GM23248 (cell line): ENCODE measurements at regions not wholly inside any gene's neighbourhood (a gene's known extent, or its start where the extent isn't known, plus 50 kb on each side); places are given as distances from the start of the nearest gene placed in this dataset.

Experiments used
- DNase-seq: peaks from one replicate; pipeline ENCODE4 v3.0.0-alpha.2; 2015
- H2AFZ ChIP-seq: fragments of 200-600 bp; sonication (generic); 2 replicates; pipeline ENCODE4 v1.6.1; 2016; ENCODE audit warnings: antibody characterized with exemption
- H3F3A ChIP-seq: fragments of 200-600 bp; sonication (generic); 2 replicates; pipeline ENCODE4 v1.6.1; 2016; ENCODE audit warnings: mild to moderate bottlenecking, antibody characterized with exemption, mixed run types; ENCODE audit not compliant: insufficient read depth
- H3K27ac ChIP-seq: fragments of 200-600 bp; sonication (generic); 2 replicates; pipeline ENCODE4 v1.5.1; 2016; ENCODE audit warnings: mild to moderate bottlenecking
- H3K27me3 ChIP-seq: fragments of 200-600 bp; sonication (generic); replicated peaks from 2 replicates; pipeline ENCODE4 v1.6.1; 2016; ENCODE audit warnings: mild to moderate bottlenecking; ENCODE audit not compliant: insufficient read depth
- H3K36me3 ChIP-seq: fragments of 200-600 bp; sonication (generic); 2 replicates; pipeline ENCODE4 v1.6.1; 2016; ENCODE audit warnings: low read depth, mild to moderate bottlenecking
- H3K4me1 ChIP-seq: fragments of 200-600 bp; sonication (generic); 2 replicates; pipeline ENCODE4 v1.6.1; 2016; ENCODE audit warnings: mild to moderate bottlenecking; ENCODE audit not compliant: insufficient read depth
- H3K4me2 ChIP-seq: fragments of 200-600 bp; sonication (generic); one replicate; pipeline ENCODE4 v1.6.1; 2016; ENCODE audit warnings: mild to moderate bottlenecking; ENCODE audit not compliant: unreplicated experiment
- H3K4me3 ChIP-seq: fragments of 200-600 bp; sonication (generic); 2 replicates; pipeline ENCODE4 v1.5.1; 2016; ENCODE audit warnings: mild to moderate bottlenecking
- H3K79me2 ChIP-seq: fragments of 200-600 bp; sonication (generic); 2 replicates; pipeline ENCODE4 v1.6.1; 2016; ENCODE audit warnings: mild to moderate bottlenecking; ENCODE audit not compliant: insufficient read depth
- H3K9ac ChIP-seq: fragments of 200-600 bp; sonication (generic); 2 replicates; pipeline ENCODE4 v1.6.1; 2016; ENCODE audit warnings: mild to moderate bottlenecking
- H3K9me2 ChIP-seq: fragments of 200-600 bp; sonication (generic); 2 replicates; pipeline ENCODE4 v1.6.1; 2016; ENCODE audit warnings: mixed run types, mild to moderate bottlenecking, moderate library complexity; ENCODE audit not compliant: insufficient read depth
- H3K9me3 ChIP-seq: fragments of 200-600 bp; sonication (generic); one replicate; pipeline ENCODE4 v1.6.1; 2017; ENCODE audit warnings: low read depth
- H4K20me1 ChIP-seq: fragments of 200-600 bp; sonication (generic); 2 replicates; pipeline ENCODE4 v1.6.0; 2016; ENCODE audit not compliant: insufficient read depth
- EZH2 ChIP-seq: fragments of 200-600 bp; sonication (generic); IDR thresholded peaks from 2 replicates; pipeline ENCODE4 v1.6.1; 2018; ENCODE audit warnings: antibody characterized with exemption, mild to moderate bottlenecking; ENCODE audit not compliant: insufficient read depth, poor library complexity, severe bottlenecking
- EZH2phosphoT487 ChIP-seq: fragments of 200-600 bp; sonication (generic); IDR thresholded peaks from 2 replicates; pipeline ENCODE4 v1.6.1; 2018; ENCODE audit warnings: antibody characterized with exemption, moderate library complexity, mild to moderate bottlenecking, low read depth; ENCODE audit not compliant: insufficient read depth
- WGBS, 2 experiments: methylation state at CpG; one replicate each; pipeline ENCODE4 v1.1.6; 2015 to 2017; ENCODE audit warnings: low lambda C conversion rate in 2 of 2, low coverage in 1 of 2; ENCODE audit errors: missing lambda C conversion rate in 2 of 2; 5-methylcytosine and 5-hydroxymethylcytosine counted together
- in situ Hi-C: fragments of 300-500 bp; cut with MboI; formaldehyde crosslinking; loops from 2 replicates; pipeline ENCODE4 v1.15.0; 2020

- H3F3A ChIP-seq = no peaks in the 10 kb centered on the region
- no peaks in the 10 kb centered on the region for H3K27me3 ChIP-seq
- in situ Hi-C loops = no loop called here
- H3K4me3 ChIP-seq = no peak overlapping the region
- no peaks in the 10 kb centered on the region for H3K9me2 ChIP-seq
- no peaks in the 10 kb centered on the region for H3K36me3 ChIP-seq
- no peak overlapping the region for H2AFZ ChIP-seq
- H3K79me2 ChIP-seq = no peaks in the 10 kb centered on the region
- H3K9ac ChIP-seq = no peak overlapping the region
- no peak for TF ChIP-seq EZH2
- TF ChIP-seq EZH2phosphoT487 = no peak
- H3K4me1 ChIP-seq = no peaks in the 10 kb centered on the region
- H3K9me3 ChIP-seq = no peaks in the 10 kb centered on the region
- no peak overlapping the region for H3K4me2 ChIP-seq
- 7 to 8% methylated on average over 3 of the region's 3 CpGs for WGBS, 2 experiments
- DNase-seq = no peak
- no peaks in the 10 kb centered on the region for H4K20me1 ChIP-seq
- no peak overlapping the region for H3K27ac ChIP-seq
Observed at GRCh38 chr6:94401311-94401710, 982.0 kb upstream of the EPHA7 start.

GRCh38 chr6:94394822-94395221 is 975.5 kb upstream of the EPHA7 start:
- H3K4me2 ChIP-seq = no peak overlapping the region
- WGBS, 2 experiments = 34 to 40% methylated on average over 2 of the region's 2 CpGs
- H3K9me3 ChIP-seq = no peaks in the 10 kb centered on the region
- H2AFZ ChIP-seq = no peak overlapping the region
- H3K4me3 ChIP-seq = no peak overlapping the region
- TF ChIP-seq EZH2phosphoT487 = no peak
- H3K36me3 ChIP-seq = no peaks in the 10 kb centered on the region
- no peak overlapping the region for H3K9ac ChIP-seq
- in situ Hi-C loops = no loop called here
- no peaks in the 10 kb centered on the region for H3F3A ChIP-seq
- DNase-seq = no peak
- H3K4me1 ChIP-seq = no peaks in the 10 kb centered on the region
- H3K27ac ChIP-seq = no peak overlapping the region
- H4K20me1 ChIP-seq = no peaks in the 10 kb centered on the region
- no peaks in the 10 kb centered on the region for H3K79me2 ChIP-seq
- H3K27me3 ChIP-seq = no peaks in the 10 kb centered on the region
- no peaks in the 10 kb centered on the region for H3K9me2 ChIP-seq

GRCh38 chr6:94389218-94389617 is 969.9 kb upstream of the EPHA7 start:
- Histone ChIP-seq H4K20me1 (no peaks in the 10 kb centered on the region), H3K9me3 (no peaks in the 10 kb centered on the region), H3K4me2 (no peak overlapping the region), H2AFZ (no peak overlapping the region), H3K4me1 (no peaks in the 10 kb centered on the region), H3K36me3 (no peaks in the 10 kb centered on the region), H3K79me2 (no peaks in the 10 kb centered on the region), H3K27me3 (no peaks in the 10 kb centered on the region), H3F3A (no peaks in the 10 kb centered on the region), H3K27ac (no peak overlapping the region), H3K9me2 (no peaks in the 10 kb centered on the region), H3K4me3 (no peak overlapping the region), H3K9ac (no peak overlapping the region)
- in situ Hi-C loops = no loop called here
- TF ChIP-seq EZH2 (no peak), EZH2phosphoT487 (no peak)
- DNase-seq = no peak
- 14 to 18% methylated on average over 2 of the region's 2 CpGs for WGBS, 2 experiments

- no peak for TF ChIP-seq EZH2
- TF ChIP-seq EZH2phosphoT487 = no peak
- Histone ChIP-seq H3K4me3 (no peak overlapping the region), H3K9me3 (no peaks in the 10 kb centered on the region), H3K27me3 (no peaks in the 10 kb centered on the region), H4K20me1 (no peaks in the 10 kb centered on the region), H3K9me2 (no peaks in the 10 kb centered on the region), H3F3A (no peaks in the 10 kb centered on the region), H3K4me1 (no peaks in the 10 kb centered on the region), H3K4me2 (no peak overlapping the region), H3K79me2 (no peaks in the 10 kb centered on the region), H3K9ac (no peak overlapping the region), H3K36me3 (no peaks in the 10 kb centered on the region), H3K27ac (no peak overlapping the region), H2AFZ (no peak overlapping the region)
- in situ Hi-C loops = no loop called here
- 15 to 25% methylated on average over 1 of the region's 1 CpG for WGBS, 2 experiments
- no peak for DNase-seq
Observed at GRCh38 chr6:94377835-94378234, 958.5 kb upstream of the EPHA7 start.

- no peaks in the 10 kb centered on the region for H3K9me3 ChIP-seq
- no peaks in the 10 kb centered on the region for H4K20me1 ChIP-seq
- in situ Hi-C loops = no loop called here
- no peak for TF ChIP-seq EZH2
- TF ChIP-seq EZH2phosphoT487 = no peak
- H3K4me3 ChIP-seq = no peak overlapping the region
- no peaks in the 10 kb centered on the region for H3K4me1 ChIP-seq
- no peak for DNase-seq
- no peaks in the 10 kb centered on the region for H3K79me2 ChIP-seq
- H3K9ac ChIP-seq = no peak overlapping the region
- H3K4me2 ChIP-seq = no peak overlapping the region
- no peaks in the 10 kb centered on the region for H3K27me3 ChIP-seq
- H3F3A ChIP-seq = no peaks in the 10 kb centered on the region
- no peak overlapping the region for H2AFZ ChIP-seq
- H3K36me3 ChIP-seq = no peaks in the 10 kb centered on the region
- 20 to 26% methylated on average over 1 of the region's 1 CpG for WGBS, 2 experiments
- no peak overlapping the region for H3K27ac ChIP-seq
- H3K9me2 ChIP-seq = no peaks in the 10 kb centered on the region
Observed at GRCh38 chr6:94376876-94377275, 957.5 kb upstream of the EPHA7 start.
